BJ (cell line): ENCODE measurements at regions not wholly inside any gene's neighbourhood (a gene's known extent, or its start where the extent isn't known, plus 50 kb on each side); places are given as distances from the start of the nearest gene placed in this dataset.
A peak's percentile ranks its signal among the peaks of the same experiment; 100 is the strongest.

ENCODE experiments used
- CTCF ChIA-PET: fragments of 350-600 bp; formaldehyde crosslinking; extraction: SDS; loops from one replicate; lab custom pipeline; 2021; ENCODE audit warnings: antibody characterized with exemption, inconsistent platforms; lab: Yijun Ruan, JAX
- POLR2A ChIA-PET: fragments of 300-600 bp; sonication (Branson Sonifier 250); formaldehyde crosslinking; extraction: SDS; loops from one replicate; lab custom pipeline; 2021; ENCODE audit warnings: antibody characterized with exemption; lab: Charles Lee
- DNase-seq: peaks from one replicate; pipeline ENCODE4 v3.0.0-alpha.2; 2011; ENCODE audit warnings: low read depth
- H3K27me3 ChIP-seq: 2 replicates; pipeline ENCODE4 v1.6.0; 2011; ENCODE audit warnings: low read length; ENCODE audit not compliant: control insufficient read depth, insufficient read depth
- H3K36me3 ChIP-seq: 2 replicates; pipeline ENCODE4 v1.5.1; 2011; ENCODE audit warnings: low read length; ENCODE audit not compliant: control insufficient read depth, insufficient read depth
- H3K4me3 ChIP-seq: 2 replicates; pipeline ENCODE4 v1.5.1; 2011; ENCODE audit warnings: low read depth, mild to moderate bottlenecking, control low read depth, low read length
- TF ChIP-seq, protein P1 (sequence below): IDR thresholded peaks from 2 replicates; pipeline ENCODE4 v1.5.1; 2011; ENCODE audit warnings: low read depth, mild to moderate bottlenecking, control low read depth, inconsistent platforms, low read length, moderate library complexity; ENCODE audit not compliant: insufficient read depth

GRCh38 chr21:25459365-25459764 lies 147.9 kb downstream of the MRPL39 start:
- ChIA-PET CTCF (no interaction called here), POLR2A (no interaction called here)
- no peaks in the 10 kb centered on the region for H3K36me3 ChIP-seq
- H3K27me3 ChIP-seq = no peaks in the 10 kb centered on the region
- H3K4me3 ChIP-seq = no peak overlapping the region
- no peak for DNase-seq
- TF ChIP-seq, protein P1, sequence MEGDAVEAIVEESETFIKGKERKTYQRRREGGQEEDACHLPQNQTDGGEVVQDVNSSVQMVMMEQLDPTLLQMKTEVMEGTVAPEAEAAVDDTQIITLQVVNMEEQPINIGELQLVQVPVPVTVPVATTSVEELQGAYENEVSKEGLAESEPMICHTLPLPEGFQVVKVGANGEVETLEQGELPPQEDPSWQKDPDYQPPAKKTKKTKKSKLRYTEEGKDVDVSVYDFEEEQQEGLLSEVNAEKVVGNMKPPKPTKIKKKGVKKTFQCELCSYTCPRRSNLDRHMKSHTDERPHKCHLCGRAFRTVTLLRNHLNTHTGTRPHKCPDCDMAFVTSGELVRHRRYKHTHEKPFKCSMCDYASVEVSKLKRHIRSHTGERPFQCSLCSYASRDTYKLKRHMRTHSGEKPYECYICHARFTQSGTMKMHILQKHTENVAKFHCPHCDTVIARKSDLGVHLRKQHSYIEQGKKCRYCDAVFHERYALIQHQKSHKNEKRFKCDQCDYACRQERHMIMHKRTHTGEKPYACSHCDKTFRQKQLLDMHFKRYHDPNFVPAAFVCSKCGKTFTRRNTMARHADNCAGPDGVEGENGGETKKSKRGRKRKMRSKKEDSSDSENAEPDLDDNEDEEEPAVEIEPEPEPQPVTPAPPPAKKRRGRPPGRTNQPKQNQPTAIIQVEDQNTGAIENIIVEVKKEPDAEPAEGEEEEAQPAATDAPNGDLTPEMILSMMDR = no peak

GRCh38 chr21:25458484-25458883 lies 148.8 kb downstream of the MRPL39 start:
- no peak for DNase-seq
- no peak overlapping the region for H3K4me3 ChIP-seq
- no peaks in the 10 kb centered on the region for H3K36me3 ChIP-seq
- ChIA-PET CTCF (no interaction called here), POLR2A (no interaction called here)
- TF ChIP-seq, protein P1 = no peak
- no peaks in the 10 kb centered on the region for H3K27me3 ChIP-seq

DNA sequence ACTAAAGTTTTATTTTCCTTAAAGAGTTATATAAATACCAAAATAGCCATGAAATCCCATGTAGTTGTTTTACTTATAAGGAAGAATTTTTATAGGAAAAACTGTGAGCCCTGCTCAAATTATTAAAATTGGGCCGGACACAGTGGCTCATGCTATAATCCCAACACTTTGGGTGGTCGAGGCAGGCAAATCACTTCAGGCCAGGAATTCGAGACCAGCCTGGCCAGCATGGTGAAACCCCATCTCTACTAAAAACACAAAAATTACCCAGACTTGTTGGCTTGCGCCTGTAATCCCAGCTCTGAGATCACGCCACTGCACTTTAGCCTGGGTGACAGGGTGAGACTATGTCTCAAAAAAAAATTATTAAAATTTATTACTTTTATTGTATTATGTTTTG lies 149.3 kb downstream of the MRPL39 start:
- TF ChIP-seq, protein P1 = no peak
- POLR2A ChIA-PET = no interaction called here
- Histone ChIP-seq H3K27me3 (no peaks in the 10 kb centered on the region), H3K36me3 (no peaks in the 10 kb centered on the region), H3K4me3 (no peak overlapping the region)
- CTCF ChIA-PET = no interaction called here
- no peak for DNase-seq

DNA sequence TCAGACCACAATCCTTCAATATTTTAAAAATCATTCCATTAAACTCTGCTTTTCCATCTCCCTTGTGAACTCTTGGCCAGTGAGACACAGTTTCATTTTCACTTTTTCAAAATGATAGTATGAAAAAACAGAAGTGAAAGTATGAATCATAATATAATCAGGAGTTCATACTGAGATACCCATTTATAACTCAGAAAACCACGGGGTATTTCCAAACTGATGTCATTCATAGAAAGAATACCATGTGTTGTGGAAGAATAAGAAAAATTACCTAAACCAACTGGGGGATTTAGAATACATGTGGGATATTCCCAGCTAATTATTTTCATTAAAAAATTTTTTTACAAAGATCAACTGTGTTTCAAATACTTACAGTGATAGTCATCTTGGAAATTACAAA lies 149.9 kb downstream of the MRPL39 start:
- H3K27me3 ChIP-seq = no peaks in the 10 kb centered on the region
- TF ChIP-seq, protein P1 = no peak
- no peak overlapping the region for H3K4me3 ChIP-seq
- CTCF ChIA-PET = no interaction called here
- POLR2A ChIA-PET = no interaction called here
- no peaks in the 10 kb centered on the region for H3K36me3 ChIP-seq
- peak; percentile 22 for DNase-seq

- Histone ChIP-seq H3K36me3 (no peaks in the 10 kb centered on the region), H3K4me3 (no peak overlapping the region), H3K27me3 (no peaks in the 10 kb centered on the region)
- no peak for DNase-seq
- TF ChIP-seq, protein P1 = no peak
- POLR2A ChIA-PET = no interaction called here
- CTCF ChIA-PET = no interaction called here
Observed at GRCh38 chr21:25456672-25457071, 150.6 kb downstream of the MRPL39 start.
